ENCODE measurements at regions not wholly inside any gene's neighbourhood (a gene's known extent, or its start where the extent isn't known, plus 50 kb on each side); places are given as distances from the start of the nearest gene placed in this dataset.

- Histone ChIP-seq H3K27me3 (ENCODE audit: control insufficient read depth, insufficient read depth, low read length, poor library complexity, severe bottlenecking) (no peaks in the 10 kb centered on the region), H3K4me1 (ENCODE audit: control insufficient read depth, insufficient read depth, low read length) (peaks cover 17% of the 10 kb centered on the region), H3K27ac (ENCODE audit: insufficient read depth, low read depth, low read length, poor library complexity, severe bottlenecking) (no peak overlapping the region), H3K36me3 (ENCODE audit: control insufficient read depth, insufficient read depth, low read length) (no peaks in the 10 kb centered on the region), H3K4me3 (ENCODE audit: insufficient read depth, low read depth, low read length) (no peak overlapping the region), H3K9me3 (ENCODE audit: control insufficient read depth, low read length) (no peaks in the 10 kb centered on the region)
- WGBS, 2 experiments = 100% methylated on average over 2 to 3 of the region's 3 CpGs
Observed at GRCh38 chr5:163381832-163382231, 55.6 kb upstream of the CCNG1 start.

- Histone ChIP-seq H3K9me3 (ENCODE audit: control insufficient read depth, low read length) (no peaks in the 10 kb centered on the region), H3K36me3 (ENCODE audit: control insufficient read depth, insufficient read depth, low read length) (no peaks in the 10 kb centered on the region), H3K27ac (ENCODE audit: insufficient read depth, low read depth, low read length, poor library complexity, severe bottlenecking) (no peak overlapping the region), H3K4me3 (ENCODE audit: insufficient read depth, low read depth, low read length) (no peak overlapping the region), H3K4me1 (ENCODE audit: control insufficient read depth, insufficient read depth, low read length) (peaks cover 8% of the 10 kb centered on the region), H3K27me3 (ENCODE audit: control insufficient read depth, insufficient read depth, low read length, poor library complexity, severe bottlenecking) (no peaks in the 10 kb centered on the region)
- WGBS, 2 experiments = 77 to 81% methylated on average over 3 of the region's 3 CpGs
Observed at GRCh38 chr5:163383754-163384153, 53.6 kb upstream of the CCNG1 start.

GRCh38 chr5:163384669-163385068, 52.7 kb upstream of the CCNG1 start:
- Histone ChIP-seq H3K4me3 (ENCODE audit: insufficient read depth, low read depth, low read length) (no peak overlapping the region), H3K27ac (ENCODE audit: insufficient read depth, low read depth, low read length, poor library complexity, severe bottlenecking) (no peak overlapping the region), H3K27me3 (ENCODE audit: control insufficient read depth, insufficient read depth, low read length, poor library complexity, severe bottlenecking) (no peaks in the 10 kb centered on the region), H3K4me1 (ENCODE audit: control insufficient read depth, insufficient read depth, low read length) (no peaks in the 10 kb centered on the region), H3K36me3 (ENCODE audit: control insufficient read depth, insufficient read depth, low read length) (no peaks in the 10 kb centered on the region), H3K9me3 (ENCODE audit: control insufficient read depth, low read length) (no peaks in the 10 kb centered on the region)
- 92 to 100% methylated on average over 2 of the region's 4 CpGs for WGBS, 2 experiments

- Histone ChIP-seq H3K4me3 (ENCODE audit: insufficient read depth, low read depth, low read length) (no peak overlapping the region), H3K4me1 (ENCODE audit: control insufficient read depth, insufficient read depth, low read length) (no peaks in the 10 kb centered on the region), H3K36me3 (ENCODE audit: control insufficient read depth, insufficient read depth, low read length) (no peaks in the 10 kb centered on the region), H3K27ac (ENCODE audit: insufficient read depth, low read depth, low read length, poor library complexity, severe bottlenecking) (no peak overlapping the region), H3K9me3 (ENCODE audit: control insufficient read depth, low read length) (no peaks in the 10 kb centered on the region), H3K27me3 (ENCODE audit: control insufficient read depth, insufficient read depth, low read length, poor library complexity, severe bottlenecking) (no peaks in the 10 kb centered on the region)
- 90 to 93% methylated on average over 5 of the region's 5 CpGs for WGBS, 2 experiments
Observed at GRCh38 chr5:163385271-163385670, 52.1 kb upstream of the CCNG1 start.

- Histone ChIP-seq H3K4me1 (ENCODE audit: control insufficient read depth, insufficient read depth, low read length) (no peaks in the 10 kb centered on the region), H3K27ac (ENCODE audit: insufficient read depth, low read depth, low read length, poor library complexity, severe bottlenecking) (no peak overlapping the region), H3K36me3 (ENCODE audit: control insufficient read depth, insufficient read depth, low read length) (no peaks in the 10 kb centered on the region), H3K9me3 (ENCODE audit: control insufficient read depth, low read length) (no peaks in the 10 kb centered on the region), H3K27me3 (ENCODE audit: control insufficient read depth, insufficient read depth, low read length, poor library complexity, severe bottlenecking) (no peaks in the 10 kb centered on the region), H3K4me3 (ENCODE audit: insufficient read depth, low read depth, low read length) (no peak overlapping the region)
- 93 to 95% methylated on average over 1 of the region's 1 CpG for WGBS, 2 experiments
Observed at GRCh38 chr5:163385824-163386223, 51.6 kb upstream of the CCNG1 start.

- Histone ChIP-seq H3K9me3 (ENCODE audit: control insufficient read depth, low read length) (no peaks in the 10 kb centered on the region), H3K4me3 (ENCODE audit: insufficient read depth, low read depth, low read length) (no peak overlapping the region), H3K36me3 (ENCODE audit: control insufficient read depth, insufficient read depth, low read length) (no peaks in the 10 kb centered on the region), H3K4me1 (ENCODE audit: control insufficient read depth, insufficient read depth, low read length) (no peaks in the 10 kb centered on the region), H3K27ac (ENCODE audit: insufficient read depth, low read depth, low read length, poor library complexity, severe bottlenecking) (no peak overlapping the region), H3K27me3 (ENCODE audit: control insufficient read depth, insufficient read depth, low read length, poor library complexity, severe bottlenecking) (no peaks in the 10 kb centered on the region)
Observed at GRCh38 chr5:163386352-163386751, 51.0 kb upstream of the CCNG1 start.

GRCh38 chr5:163387589-163388343, 49.6 kb upstream of the CCNG1 start:
- no peaks in the 10 kb centered on the region for H3K27me3 ChIP-seq (ENCODE audit: control insufficient read depth, insufficient read depth, low read length, poor library complexity, severe bottlenecking)
- no peaks in the 10 kb centered on the region for H3K4me1 ChIP-seq (ENCODE audit: control insufficient read depth, insufficient read depth, low read length)
- WGBS, 2 experiments = 89 to 91% methylated on average over 5 of the region's 5 CpGs
- no peaks in the 10 kb centered on the region for H3K36me3 ChIP-seq (ENCODE audit: control insufficient read depth, insufficient read depth, low read length)
- H3K4me3 ChIP-seq (ENCODE audit: insufficient read depth, low read depth, low read length) = no peak overlapping the region
- no peaks in the 10 kb centered on the region for H3K9me3 ChIP-seq (ENCODE audit: control insufficient read depth, low read length)
- H3K27ac ChIP-seq (ENCODE audit: insufficient read depth, low read depth, low read length, poor library complexity, severe bottlenecking) = no peak overlapping the region
